NCI-H82 treated with DMSO at 0.1 percent for 48 hours (cell line): ENCODE measurements at regions not wholly inside any gene's neighbourhood (a gene's known extent, or its start where the extent isn't known, plus 50 kb on each side); places are given as distances from the start of the nearest gene placed in this dataset.
"Not testable (repeated sequence)": the region's sequence is repeated elsewhere in the genome, so short reads cannot be mapped to it uniquely, and the experiment has no call there.

Experiments used
- DNase-seq: peaks from one replicate; lab custom pipeline; 2025; ENCODE audit not compliant: unreplicated experiment; lab: John Stamatoyannopoulos, UW

DNA sequence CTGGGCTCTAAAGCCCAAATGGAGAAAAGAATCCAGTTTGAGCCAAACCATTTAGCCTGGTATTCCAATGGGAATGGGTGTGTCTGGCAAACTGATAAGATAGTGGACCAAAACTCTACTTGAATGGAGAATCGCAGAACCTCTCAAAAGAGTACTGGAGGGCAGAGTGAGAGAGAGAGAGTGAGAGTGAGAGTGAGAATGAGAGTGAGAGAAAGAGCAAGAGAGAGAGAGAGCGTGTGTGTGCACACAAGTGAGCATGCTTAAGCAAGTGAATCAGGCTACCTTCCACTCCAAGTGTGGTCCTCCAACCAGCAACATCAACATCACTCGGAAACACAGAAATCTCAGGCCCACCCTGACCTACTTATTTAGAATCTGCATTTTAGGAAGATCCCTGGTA is 58.8 kb downstream of the UQCRFS1 start:
- DNase-seq = no peak

DNA sequence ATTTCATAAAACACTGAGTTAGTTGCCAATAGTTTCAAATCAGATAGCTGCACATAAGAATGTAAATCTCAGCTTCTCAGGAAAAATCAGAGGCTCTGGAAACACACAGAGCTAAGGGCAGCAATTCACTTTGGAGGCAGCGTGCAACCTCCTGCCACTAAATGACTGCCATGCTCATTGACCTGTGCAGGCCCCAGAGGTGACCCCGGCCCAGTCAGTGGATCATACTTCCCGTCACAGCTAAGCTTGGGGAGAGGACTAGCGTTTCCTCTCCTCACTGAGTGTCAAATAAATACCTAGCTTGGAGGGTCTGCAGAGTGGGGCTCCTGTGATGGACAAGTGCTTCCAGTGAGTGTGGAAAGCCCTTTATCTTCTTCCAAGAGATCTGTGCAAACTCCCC is 67.2 kb downstream of the UQCRFS1 start:
- DNase-seq = no peak

DNA sequence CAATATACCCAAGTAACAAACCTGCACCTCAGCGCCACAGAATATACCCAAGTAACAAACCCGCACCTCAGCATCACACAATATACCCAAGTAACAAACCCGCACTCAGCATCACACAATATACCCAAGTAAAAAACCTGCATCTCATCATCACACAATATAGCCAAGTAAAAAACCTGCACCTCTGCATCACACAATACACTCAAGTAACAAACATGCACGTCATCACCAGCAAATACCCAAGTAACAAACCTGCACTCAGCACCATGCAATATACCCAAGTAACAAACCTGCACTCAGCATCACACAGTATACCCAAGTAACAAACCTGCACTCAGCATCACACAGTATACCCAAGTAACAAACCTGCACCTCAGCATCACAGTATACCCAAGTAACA is 69.8 kb downstream of the UQCRFS1 start:
- no peak for DNase-seq

DNA sequence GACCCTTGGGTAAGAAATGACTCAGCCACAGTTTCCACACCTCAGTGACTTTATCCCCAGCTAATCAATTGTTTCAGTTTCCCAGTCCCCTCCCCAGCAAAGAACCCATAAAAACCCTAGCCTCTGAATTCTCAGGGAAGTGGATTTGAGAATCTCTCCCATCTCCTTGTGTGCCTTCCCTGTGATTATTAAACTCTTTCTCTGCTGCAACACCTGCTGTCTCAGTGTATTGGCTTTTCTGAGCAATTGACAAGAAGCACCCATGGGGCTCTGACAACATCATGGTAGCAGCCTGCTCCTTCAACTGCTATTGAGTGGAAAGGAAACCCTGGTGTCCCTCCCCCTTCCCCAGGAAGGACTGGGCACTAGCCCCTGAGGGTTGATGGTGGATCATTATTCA is 73.7 kb downstream of the UQCRFS1 start:
- no peak for DNase-seq

DNA sequence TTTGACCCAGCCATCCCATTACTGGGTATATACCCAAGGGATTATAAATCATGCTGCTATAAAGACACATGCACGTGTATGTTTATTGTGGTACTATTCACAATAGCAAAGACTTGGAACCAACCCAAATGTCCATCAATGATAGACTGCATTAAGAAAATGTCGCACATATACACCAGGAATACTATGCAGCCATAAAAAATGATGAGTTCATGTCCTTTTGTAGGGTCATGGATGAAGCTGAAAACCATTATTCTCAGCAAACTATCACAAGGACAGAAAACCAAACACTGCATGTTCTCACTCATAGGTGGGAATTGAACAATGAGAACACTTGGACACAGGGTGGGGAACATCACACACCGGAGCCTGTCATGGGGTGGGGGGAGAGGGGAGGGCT is 74.7 kb downstream of the UQCRFS1 start:
- not testable (repeated sequence) for DNase-seq

DNA sequence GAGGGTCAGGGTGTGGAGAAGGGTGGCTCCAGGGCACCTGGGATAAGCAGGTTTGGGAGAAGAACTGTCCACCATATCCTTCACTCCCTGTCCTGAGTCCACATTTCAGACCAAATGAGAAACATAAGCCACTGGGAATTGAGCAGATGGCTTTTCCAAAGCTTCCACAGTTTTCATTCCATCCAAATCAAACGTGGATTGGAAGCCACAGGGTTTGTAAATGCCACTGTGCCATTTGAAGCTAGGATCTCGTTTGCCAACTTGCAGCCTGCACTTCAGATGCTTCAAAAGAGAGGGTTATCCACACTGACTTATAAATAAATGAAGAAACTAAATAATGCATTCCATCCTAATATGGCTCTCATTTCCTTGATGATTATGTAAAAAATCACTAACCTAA is 81.5 kb downstream of the UQCRFS1 start:
- no peak for DNase-seq

DNA sequence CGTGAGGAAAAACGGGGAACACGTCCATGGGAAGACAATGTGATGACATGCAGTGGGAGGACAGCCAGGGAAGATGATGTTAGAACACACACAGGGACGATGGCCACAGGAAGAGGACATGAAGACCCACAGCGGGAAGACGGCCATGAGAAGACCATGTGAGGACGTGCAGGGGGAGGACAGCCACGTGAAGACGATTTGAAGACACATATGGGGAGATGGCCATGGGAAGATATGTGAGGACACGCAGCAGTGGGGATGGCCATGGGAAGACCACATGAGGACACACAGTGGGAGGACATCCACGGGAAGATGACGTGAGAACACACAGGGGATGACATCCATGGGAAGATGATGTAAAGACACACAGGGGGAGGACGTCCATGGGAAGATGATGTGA is 83.8 kb downstream of the UQCRFS1 start:
- no peak for DNase-seq

DNA sequence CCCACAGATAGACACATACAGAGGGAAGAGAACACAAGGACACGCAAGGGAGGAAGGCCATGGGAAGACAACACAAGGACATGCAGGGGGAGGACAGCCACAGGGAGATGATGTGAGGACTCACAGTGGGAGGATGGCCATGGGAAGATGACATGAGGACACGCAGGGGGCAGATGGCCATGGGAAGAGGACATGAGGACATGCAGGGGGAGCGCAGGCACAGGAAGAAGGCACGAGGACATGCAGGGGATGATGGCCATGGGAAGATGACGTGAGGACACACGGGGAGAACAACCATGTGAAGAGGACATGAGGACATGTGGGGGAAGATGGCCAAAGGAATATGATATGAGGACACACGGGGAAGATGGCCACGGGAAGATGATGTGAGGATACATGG is 84.7 kb downstream of the UQCRFS1 start:
- DNase-seq = no peak

DNA sequence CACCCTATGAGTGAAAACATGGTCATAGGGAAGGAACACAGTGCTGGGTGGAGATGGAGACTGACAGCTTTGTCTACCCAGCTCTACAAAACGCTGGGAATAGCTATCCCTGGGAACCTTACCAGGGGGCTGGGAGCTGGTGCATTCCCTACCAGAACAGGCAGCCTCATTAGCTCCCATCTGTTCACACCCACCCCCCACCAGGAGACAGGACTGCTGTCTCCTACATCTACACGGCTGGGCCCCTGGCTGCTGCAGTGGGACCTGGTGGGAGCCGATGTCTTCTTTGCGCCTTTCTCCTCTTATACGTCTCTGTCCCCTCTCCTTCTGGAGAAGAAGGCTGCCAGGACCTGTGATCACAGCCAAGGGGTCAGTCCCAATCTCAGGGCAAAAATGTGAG is 90.8 kb downstream of the UQCRFS1 start:
- DNase-seq = no peak

DNA sequence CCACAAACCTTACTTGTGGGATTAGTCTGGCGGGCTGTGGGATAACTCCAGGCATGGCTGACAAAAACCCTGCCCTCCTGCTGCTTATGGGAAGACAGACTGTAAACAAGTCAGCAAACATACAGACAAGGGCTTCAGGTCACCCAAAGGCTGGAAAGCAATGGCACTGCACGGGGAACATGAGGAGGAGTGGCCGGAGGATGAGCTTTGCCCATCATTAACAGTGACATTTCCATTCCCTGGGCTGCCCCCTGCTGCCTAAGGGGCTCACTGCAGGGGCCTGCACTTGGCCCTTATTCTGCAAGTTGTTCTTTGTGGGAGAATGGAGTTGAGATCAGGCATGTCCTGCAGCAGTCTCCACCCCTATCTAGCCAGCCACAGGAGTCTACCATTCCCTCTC is 91.3 kb downstream of the UQCRFS1 start:
- no peak for DNase-seq

DNA sequence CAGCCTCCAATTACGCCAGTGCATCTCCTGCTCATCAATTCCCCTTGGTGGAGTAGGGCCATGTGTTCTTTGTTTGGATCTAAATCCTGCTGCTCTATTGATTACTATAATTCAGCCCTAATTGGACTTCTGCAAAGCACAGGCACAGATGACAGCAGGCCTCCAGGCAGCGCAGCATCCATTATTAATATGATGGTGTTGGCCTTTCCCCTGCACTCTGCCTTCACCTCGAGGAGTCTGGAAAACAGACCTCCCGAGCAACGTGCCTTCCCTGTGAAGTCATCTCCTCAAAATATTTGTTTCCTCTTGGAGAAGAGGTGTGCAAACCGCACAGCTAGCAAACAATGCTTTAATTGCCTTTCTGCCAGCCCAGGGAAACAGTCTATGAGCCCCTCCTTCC is 92.5 kb downstream of the UQCRFS1 start:
- no peak for DNase-seq

DNA sequence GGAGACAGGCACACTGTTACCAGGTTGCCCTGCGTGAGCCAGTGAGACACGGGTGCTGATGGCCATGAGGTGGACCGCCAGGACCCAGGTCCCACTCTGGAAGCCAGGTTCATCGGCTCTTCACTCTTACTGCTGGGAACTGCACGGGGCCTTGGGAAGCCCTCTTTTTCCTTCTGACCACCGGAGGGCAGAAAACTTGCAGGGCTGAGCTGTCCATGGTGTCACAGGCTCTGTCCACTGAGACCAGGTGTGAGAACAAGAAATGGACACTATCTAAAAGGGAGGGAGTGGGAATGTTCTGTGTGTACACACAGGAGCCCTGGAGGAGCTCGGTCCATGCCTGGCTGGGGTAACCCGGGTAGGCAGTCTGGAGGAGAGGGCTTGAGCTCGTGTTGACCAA is 93.4 kb downstream of the UQCRFS1 start:
- DNase-seq = no peak

DNA sequence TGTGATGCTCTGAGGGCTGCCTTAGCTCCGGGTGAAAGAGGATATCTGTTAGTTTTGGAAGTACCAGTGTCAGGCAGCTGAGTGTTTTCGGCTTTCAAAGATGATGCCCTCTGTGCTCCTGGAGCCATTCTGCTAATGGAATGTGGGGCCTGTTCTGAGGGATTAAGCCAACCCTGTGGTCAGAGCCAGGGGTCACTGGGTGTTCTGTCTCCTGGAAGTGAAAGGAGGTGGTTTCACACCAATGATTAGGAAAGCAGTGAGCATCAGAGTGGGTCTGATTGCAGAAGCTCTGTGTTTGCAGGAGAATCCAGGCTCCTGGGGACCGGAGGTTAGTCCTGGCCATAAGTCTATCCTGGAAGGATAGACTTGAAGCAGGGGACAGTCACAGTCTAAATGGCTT is 94.6 kb downstream of the UQCRFS1 start:
- DNase-seq = no peak

DNA sequence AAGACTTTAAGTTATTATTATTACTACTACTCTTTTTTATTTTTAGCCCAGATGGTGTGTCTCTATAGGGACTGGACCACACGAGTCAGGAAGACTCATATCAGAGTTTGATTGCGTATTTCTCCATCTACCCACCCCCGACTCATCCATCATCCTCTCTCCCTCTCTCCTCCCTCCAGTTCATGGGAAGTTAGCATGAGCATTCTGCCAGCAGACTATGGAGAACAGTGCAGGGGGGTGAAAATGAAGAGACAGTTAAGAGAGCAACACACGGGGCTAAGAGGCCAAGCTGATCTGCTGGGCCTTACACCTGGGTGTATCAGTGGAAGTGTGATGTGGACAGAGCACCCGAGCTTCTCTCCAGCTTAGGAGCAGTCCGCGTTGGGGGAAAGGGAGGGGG is 95.0 kb downstream of the UQCRFS1 start:
- no peak for DNase-seq

DNA sequence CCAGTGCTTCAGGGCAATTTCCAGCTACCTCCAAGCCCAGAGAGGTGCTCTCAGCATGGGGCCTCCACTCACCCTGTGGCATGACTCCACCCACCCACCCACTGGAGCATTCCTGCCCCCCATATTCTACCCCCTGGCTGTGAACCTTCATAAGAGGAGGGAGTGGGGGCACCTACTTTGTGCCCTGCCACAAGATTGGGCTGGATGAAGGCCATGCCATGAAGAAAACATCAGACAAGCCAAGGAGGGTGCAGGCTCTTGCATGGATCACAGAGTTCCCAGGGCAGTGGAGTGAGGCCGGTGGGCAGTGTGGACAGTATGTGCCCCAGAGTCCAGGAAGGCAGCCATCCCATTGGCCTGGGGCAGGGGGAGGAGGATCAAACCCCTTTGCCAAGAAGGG is 97.8 kb downstream of the UQCRFS1 start:
- DNase-seq = no peak

DNA sequence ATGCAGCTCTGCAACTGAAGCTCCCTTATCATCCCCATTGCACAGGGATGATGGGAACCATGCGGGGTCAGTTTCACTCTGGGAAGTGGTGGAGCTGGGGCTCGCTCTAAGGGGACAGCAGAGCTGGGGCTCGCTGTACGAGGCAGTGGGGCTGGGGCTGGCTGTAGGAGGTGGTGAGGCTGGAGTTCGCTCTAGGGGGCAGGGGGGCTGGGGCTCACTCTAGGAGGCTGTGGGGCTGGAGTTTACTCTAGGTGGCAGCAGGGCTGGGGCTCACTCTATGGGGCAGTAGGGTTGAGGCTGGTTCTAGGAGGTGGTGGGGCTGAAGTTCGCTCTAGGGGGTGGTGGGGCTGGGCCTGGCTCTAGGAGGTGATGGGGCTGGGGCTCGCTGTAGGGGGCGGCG is 99.1 kb downstream of the UQCRFS1 start:
- no peak for DNase-seq

DNA sequence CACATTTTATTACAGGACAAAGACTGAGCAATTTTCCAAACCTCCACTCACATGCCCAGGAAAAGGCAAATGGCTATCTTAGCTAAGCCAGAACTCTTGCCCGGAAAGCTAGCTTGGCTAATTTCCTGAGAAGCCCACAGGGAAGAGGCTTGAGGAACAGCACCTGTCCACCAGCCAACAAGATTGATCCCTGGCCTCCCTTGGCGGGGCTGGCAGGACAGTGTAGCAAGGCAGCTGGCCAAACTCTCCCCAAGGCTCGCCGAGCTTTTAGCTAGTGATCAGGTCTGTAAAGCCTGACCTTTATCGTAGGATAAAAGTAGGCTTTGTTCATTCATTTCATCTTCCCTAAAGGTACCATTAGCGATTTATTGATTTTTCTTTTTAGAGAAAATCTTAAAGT is 101.4 kb downstream of the UQCRFS1 start:
- DNase-seq = no peak

DNA sequence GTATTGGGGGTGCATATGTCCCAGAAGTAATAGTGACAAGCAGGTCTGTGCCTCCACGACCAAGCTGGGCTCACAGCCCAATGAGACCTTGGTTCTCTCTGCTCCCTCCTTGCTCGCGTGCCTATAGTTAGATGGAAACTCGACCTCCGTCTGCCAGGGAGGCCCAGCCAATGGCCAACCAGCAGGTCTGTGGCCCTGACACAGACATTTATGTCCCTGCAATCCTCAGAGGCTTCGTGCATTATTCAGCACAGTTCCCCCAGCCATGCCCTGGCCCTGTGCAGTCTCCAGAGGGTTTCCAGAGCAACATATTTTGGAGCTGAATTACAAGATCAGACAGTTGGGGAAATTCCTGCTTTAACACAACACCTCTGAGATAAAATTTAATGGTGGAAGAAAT is 105.1 kb downstream of the UQCRFS1 start:
- no peak for DNase-seq

DNA sequence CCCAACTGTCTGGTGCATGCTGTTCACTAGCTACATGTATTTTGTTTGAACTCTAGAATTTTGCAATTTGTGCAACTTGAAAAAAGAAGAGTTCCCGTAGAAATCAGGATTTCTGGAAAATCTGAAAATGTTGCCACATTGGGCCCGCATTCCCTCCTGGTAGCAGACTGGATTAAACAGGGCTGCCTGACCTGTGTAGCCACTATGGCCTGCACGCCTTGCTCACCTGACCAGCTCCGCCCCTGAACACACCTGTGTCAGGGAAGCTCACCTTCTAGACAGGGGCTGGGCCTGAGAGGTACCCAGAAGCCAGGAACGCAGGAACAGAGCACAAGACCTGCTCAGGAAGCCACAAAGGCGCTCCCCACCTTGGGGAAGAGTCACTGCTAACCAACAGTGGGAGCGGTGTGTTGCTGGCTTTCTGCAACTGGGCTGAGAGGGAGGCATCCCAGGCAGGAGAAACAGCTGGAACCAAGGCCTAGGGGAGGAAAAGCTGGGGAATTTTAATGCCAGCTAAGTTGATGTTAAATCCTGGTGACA is 106.5 kb downstream of the UQCRFS1 start:
- no peak for DNase-seq

DNA sequence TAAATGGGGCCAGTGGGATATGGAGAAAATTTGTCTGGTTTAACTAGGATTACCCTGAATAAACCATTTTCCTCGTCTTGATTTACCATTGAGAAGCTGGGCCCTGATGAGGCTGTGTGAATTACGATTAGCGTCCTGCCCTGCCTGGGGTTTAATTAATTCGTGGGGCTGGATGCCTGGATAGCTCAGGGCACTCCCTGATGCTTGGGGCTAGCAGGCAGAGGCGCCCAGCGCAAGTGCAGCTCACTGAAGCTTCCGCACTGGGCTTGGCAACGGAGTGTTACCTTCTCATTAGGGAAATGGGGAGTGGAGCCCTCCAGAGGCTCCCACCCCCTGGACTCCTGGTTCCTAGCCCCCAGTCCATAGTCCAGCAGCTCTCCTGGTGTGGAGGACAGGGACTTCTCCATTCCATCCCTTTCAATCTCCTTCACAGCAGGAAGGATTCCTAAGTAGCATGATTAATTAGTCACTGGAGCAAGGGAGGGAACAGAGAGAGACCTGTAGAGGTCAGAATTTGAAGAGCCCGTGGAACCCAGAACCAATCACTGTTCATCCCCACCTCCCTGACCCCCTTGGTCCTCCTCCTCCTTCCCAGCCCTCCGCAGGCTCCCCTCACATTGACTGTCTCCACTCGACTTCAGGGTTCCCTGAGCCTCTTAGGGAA is 107.2 kb downstream of the UQCRFS1 start:
- DNase-seq = no peak

DNA sequence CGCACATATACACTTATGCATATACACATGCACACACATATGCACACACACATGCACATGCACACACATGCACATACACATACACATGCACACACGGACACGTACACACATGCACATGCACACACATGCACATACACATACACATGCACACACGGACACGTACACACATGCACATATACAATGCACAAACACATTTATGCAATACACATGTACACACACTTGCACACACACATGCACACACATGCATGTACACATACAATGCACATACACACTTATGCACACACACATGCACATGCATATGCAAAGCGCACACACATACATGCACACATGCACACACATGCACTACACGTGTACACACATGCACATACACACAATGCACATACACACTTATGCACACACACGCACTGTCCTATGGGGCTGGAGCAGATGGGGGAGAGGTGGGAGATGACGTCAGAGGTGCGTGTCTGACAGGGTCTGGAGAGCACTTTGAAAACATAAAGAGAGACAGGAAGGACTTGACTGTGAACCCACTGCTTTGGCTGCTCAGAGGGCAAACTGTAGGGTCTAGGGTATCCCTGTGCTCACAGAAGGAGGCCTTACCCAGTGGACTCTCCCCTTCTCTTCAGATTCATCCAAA is 108.2 kb downstream of the UQCRFS1 start:
- DNase-seq = no peak

DNA sequence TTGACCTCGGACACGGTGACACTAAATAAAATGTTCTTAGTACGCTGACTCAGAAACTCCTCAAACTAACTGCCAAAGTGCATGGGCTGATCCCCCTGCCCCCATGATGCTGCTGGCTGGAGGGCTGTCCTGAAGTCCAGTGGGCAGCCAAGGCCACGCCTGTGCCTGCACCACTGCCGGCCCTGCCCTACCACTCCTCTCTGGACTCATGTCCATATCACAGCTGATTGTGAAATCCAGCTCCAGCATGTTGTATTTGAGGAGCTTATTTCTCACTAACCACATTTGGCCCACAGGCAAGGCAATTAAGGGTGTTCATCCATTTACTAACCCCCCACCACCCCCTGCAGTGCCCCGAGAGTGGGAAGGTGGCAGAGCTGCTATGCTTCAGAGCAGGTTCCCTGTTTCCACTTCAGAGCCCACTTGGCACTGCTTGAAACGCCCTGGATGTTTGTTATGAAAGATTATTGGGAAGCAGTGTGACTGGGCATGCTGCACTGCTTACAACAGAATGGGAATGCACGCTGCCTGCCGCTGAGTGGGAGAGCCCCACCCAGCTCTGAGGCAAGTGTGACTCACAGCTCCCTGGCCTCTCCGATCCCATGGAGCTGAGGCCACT is 114.0 kb downstream of the UQCRFS1 start:
- no peak for DNase-seq

DNA sequence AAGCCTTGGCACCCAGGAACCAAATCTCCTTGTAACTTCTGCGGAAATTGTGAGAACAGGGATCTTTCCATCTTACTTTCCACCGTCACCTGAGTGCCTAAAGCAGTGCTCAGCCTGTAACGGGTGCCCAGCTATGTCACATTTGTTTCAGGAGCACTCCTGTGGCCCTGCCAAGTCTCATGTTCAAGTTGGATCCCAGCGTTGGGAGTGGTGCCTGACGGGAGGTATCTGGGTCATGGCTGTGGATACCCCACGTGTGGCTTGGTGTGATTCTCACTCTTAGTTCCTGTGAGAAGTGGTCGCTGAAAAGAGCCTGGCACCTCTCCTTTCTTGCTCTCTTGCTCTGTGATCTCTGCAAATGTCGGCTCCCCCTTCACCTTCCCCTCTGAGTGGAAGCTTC is 114.9 kb downstream of the UQCRFS1 start:
- no peak for DNase-seq
